Femur (tissue), 1 donor: ENCODE measurements at regions not wholly inside any gene's neighbourhood (a gene's known extent, or its start where the extent isn't known, plus 50 kb on each side); places are given as distances from the start of the nearest gene placed in this dataset.
"Not testable (repeated sequence)": the region's sequence is repeated elsewhere in the genome, so short reads cannot be mapped to it uniquely, and the experiment has no call there.

ENCODE experiments used
- DNase-seq: peaks from one replicate; pipeline ENCODE4 v3.0.0-alpha.2; 2017

DNA sequence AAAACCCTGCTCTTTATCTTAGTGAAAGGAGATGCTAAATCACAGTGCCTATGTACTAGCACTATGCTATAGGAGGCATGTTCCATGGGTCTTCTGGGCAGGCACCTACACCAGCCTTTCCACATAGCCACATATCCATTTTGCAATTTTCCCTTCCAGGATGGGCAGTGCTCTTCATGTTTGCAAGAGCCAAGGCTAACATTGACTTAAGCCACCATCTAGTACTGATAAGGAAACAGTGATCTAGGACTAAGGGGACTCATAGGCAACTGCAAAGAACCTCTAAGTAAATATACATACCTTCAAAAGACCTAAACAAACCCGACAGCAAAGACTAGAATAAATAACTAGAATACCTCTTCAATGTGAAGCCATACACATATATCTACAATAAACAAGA is 919.7 kb upstream of the GYPC start:
- no peak for DNase-seq

DNA sequence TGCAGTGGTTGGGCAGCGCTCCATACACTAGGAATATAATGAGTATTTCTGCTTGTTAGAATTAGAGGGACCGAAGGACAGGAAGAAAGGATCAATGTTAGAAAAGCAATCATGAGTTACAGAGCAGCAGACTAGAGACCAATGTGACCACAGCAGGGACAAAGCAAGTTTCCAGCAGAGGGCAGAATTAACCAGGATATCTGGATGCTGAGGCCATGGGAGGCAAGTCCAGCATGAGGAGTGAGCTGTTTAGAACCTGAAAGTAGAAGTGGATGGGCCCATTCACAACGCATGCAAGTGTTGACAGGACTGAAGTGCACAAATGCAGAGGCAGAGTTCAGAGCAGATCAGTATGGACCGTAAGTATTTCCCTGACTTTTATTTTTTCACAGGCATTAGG is 910.4 kb upstream of the GYPC start:
- peak; percentile 54 for DNase-seq

DNA sequence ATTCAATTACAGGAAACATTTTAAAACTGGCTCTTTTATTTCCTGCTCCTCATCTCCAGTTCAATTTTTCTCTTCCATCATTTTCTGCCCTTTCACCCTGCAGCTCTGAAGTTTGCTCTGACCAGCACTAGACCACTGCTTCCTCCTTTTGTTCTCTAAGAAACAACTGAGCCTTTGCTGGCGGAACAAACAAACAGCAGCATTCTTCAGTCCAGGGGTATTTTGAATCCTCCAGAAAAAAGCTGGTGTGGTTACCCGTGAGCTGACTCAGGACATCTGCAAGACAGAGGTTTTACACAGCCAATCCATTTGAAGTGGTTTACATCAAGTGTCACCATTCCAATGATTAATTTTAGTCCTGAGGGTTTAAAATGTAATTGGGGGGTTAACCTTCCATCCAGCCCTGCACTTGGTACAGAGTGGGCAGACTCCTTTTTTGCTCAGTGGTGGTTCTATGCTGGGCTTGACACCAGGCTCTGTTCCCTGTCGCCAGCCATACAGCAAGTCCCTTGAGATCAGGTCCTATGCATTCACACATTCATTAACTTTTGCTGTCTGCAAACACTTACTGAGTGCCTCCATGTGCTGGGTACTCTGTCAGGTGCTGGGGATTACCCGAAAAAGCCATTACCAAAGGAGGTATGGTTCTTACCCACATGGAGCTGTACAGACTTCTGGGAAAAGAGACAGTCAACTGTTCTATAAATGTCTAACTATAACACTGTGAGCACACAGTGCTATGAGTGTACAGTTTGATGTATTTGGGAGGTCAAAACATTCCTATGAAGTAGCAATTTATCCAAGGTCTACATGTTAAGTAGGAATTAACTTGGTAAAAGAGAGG is 909.4 kb upstream of the GYPC start:
- no peak for DNase-seq

DNA sequence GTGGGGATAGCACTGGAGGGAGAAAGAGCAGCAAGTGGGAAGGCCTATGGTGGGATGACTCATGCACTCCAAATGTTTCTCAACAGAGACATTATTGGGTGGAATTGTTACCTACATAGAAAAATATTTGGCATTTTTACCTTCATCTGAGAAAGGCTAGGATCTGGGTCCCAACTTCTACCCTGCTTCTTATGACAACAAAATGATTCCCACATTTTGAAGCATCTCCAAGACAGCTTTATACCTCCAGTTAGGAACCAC is 908.9 kb upstream of the GYPC start:
- no peak for DNase-seq

DNA sequence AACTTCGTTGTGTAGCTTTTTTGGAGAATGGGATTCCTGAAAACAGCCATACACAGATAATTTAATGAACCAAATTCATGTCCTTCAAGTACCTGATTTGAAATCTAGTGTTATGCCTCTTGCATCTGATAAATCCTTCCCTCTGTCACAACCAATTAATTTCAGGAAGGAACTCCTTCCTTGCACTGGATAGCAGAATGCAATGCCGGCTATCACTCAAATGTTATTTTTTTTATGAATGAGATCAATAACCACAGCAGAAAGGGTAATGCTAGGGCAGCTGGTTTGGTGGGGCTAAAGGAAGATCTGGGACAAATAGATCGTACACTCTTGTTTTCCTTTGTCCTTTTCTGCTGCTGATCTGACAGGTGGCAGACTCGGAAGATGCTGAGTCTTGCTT is 899.5 kb upstream of the GYPC start:
- no peak for DNase-seq

DNA sequence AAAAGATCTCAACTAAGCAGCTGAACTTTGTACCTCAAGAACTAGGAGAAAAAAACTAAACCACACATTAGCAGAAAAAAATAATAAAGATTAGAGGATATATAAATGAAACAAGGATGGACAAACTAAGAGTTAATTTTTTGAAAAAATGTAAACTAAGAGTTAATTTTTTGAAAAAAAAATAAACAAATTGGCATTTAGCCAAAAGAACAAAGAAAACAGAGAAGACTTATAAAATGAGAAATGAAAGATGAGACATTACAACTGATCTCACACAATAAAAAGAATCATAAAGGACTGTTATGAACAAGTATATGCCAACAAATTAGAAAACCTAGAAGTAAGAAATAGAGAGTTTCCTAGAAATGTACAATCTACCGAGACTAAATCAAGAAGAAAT is 859.2 kb upstream of the GYPC start:
- DNase-seq: no peak

DNA sequence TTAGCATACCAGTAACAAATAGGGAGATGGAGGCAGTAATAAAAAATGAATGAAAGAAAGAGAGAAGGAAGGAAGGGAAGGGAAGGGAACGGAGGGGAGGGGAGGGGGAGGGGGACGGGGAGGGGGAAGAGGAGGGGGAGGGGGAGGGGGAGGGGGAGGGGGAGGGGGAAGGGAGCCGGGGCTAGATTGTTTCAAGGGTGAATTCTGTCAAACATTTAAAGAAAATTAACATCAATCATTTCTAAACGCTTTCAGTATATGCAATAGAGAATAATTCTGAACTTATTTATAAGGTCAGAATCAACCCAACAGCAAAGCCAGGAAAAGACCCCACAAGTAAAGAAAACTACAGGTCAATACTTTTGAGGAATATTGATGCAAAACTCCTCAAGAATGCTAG is 858.8 kb upstream of the GYPC start:
- no peak for DNase-seq

DNA sequence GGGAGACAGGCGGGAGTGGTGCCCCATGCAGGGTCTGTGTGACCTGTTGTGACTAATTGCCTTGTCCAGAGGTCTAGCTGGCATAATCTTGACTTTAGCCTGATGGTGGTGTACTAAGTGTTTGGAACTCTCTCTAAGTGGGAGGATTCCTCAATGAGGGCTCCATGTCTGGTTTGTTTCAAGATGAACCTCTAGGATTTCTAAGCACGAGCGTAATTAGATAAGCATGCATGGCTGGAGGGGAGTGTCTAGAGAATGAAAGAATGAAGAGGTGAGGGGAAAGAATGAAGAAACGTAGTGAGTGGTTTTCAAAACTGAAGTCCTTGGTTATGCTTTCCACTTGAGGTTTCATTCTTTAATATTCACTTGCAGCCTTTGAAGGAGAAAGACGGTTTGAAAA is 833.2 kb upstream of the GYPC start:
- no peak for DNase-seq

DNA sequence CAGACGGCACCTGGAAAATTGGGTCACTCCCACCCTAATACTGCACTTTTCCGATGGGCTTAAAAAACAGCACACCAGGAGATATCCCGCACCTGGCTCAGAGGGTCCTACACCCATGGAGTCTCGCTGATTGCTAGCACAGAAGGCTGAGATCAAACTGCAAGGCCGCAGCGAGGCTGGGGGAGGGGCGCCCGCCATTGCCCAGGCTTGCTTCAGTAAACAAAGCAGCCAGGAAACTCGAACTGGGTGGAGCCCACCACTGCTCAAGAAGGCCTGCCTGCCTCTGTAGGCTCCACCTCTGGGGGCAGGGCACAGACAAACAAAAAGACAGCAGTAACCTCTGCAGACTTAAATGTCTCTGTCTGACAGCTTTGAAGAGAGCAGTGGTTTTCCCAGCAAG is 830.2 kb upstream of the GYPC start:
- not testable (repeated sequence) for DNase-seq

DNA sequence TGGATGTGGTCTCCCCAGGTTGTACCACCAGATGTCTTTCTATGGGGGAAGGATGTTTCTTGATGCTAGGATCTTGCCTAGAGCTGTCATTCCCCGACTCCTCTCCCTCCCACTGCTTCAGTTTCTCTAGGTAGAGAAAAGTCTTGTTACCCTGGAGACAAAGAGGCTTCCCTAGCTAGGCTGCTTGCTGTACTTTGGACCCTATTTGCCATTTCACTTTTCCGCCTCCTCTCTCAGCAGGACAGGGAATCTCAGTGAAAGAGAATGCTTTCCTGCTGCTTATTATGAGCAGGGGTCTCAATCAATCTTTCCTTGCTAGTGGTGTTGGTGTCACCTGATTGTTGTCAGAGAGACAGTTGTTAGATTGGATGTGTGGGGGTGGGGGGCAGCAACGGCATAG is 818.8 kb upstream of the GYPC start:
- no peak for DNase-seq

DNA sequence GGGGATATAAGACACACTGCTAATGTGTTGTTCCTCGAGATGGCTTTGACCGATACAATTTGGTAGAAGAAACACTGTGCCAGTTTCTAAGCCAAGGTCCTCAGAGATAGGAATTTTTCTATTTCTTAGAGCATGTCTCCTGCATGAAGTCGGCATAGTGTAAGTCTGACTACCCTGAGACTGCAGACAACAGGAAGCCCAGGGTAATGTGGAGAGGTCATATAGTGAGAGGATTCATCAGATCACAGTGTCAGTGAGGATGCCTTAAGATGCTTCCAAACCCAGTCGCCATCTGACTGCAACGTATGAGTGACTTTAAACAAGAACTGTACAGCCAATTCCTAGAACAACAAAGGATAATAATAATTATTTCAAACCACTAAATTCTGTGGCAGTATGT is 818.3 kb upstream of the GYPC start:
- DNase-seq: no peak

DNA sequence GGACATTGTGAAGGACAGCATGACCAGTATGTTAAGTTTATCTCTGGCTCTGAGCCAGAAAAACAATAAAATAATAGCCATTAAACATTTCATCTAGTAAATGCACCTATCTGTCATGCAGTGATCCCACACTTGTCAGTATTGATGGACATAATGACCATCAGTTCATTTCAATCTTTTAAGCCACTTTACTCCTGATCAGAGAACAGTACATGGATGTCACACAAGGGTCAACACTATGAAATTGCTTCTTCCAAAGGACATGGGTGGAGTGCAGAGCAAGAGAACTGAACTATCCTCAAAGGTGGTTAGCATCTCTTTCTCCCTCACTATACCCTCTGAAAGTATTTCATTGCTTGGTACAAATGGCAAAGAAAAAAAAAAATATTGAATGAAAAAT is 816.0 kb upstream of the GYPC start:
- DNase-seq: no peak

DNA sequence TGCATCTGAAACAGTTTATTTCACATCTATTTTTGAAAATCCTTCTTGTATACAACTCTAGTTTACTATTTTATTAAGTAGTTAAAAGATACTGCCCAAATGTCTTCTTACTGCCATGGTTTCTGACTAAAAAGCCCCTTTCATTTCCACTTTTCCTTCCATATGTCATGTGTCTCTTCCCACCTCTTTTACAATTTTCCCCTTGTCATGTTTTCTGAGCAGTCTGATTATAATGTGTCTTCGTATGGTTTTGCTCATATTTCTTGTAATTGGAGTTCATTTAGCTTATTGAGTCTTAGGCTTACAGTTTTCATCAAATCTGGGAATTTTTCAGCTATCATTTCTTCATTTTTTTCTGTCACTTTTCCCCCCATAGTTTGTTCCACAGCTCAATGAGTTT is 813.9 kb upstream of the GYPC start:
- no peak for DNase-seq

DNA sequence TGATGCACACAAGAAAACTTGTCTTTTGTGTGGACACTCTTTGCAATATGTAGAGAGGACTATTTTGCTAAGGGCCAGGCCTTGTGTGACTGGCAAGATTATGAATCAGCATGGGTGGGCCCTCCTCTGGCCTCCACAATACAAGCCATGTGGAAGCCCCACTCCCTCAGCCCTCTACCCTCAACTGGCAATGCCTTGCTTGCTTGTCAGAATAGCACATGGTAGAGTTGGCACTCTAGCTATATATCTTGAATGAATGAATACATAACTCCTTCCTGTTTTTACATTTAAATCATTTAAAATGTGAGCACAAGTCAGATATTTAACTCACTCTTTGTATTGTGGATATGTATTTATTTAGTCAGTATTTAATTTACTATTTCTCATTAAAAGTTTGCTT is 805.4 kb upstream of the GYPC start:
- no peak for DNase-seq

DNA sequence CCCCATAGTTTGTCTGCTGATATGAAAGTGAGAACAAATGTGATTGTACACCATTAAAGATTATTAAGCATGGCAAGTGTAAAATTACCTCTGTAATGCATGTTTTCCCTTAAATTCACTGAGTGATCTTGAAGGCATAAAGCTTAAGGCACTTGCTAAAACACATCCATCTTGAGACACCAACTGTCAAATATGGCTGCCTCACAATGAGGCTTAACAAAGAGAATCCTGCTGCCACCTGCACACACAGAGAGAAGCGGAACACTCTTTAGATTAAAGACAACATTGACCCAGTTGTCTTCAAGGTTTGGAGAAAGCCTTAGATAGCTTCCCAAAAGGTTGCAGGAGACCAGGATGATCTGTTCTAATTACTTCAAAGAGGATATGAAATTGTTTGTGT is 803.6 kb upstream of the GYPC start:
- no peak for DNase-seq

DNA sequence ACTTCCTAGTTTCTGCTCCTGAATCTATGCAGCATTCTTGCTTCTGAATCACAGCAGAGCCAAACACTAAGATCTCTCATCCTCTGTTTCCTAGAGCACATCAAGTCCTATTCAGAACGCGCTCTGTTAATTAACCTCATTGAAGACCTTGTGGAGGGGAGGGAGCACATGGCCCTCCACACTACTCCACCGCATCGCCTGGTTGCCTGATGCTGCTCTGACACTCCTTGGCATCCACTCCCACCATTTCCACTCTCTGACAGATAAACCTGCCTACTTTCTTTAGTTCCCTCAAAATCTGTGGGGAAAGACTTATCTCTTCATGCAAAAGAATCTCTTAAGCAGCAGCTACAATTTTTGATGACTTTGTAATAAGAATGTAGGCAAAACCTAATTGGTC is 802.3 kb upstream of the GYPC start:
- DNase-seq: no peak

DNA sequence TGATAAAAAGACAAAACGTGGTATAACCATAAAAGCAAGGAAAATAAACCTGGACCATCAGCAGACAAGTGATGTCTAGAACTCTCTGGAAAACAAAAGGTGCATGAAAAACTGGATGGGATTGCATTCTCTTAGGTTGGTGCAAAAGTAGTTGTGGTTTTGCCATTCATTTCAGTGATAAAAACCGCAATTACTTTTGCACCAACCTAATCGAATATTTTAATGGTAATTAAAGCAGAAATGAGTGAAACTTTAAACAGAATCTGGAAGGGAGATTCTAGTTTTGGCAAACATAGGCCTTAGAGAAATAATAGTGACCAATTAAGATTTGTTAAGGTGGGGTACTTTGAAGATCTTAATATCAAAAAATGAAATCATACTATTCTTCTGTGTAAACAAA is 800.8 kb upstream of the GYPC start:
- no peak for DNase-seq

DNA sequence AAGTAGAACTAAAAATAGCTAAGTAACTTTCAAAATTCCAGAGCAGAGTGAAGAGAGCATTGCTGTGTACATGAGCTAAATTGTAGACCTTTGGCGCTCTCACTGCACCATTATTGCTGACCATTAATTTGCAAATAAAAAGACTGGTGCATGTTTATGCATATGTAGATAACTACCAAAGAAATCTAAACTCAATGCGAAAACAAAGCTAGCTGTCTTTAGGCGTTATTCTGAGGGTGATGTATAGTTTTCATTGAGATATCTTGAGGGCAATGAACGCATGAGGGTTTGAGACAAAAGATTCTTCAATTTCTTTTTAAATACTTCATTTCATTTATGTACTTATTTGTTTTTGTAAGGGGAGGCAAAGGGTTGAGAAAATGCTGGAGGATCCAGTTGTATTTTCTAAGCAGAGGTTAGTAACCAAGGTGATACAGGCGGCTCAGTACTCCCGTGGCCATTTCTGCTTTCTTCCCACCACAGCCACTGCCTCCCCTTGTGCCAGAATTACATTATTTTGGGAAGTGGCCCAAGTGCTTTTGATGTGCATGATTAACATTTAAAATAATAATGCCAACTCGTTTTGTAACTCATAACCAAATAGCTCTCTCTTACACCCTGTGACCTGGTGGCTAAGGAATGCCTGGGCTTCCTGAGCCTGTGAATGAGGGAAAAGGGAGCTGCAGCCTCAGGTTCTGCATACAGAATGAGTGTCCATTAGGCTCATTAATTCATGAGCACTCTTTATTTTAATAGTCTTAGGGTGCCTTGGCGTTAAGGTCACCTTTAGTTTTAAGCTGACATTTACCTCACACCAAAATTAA is 797.8 kb upstream of the GYPC start:
- no peak for DNase-seq

DNA sequence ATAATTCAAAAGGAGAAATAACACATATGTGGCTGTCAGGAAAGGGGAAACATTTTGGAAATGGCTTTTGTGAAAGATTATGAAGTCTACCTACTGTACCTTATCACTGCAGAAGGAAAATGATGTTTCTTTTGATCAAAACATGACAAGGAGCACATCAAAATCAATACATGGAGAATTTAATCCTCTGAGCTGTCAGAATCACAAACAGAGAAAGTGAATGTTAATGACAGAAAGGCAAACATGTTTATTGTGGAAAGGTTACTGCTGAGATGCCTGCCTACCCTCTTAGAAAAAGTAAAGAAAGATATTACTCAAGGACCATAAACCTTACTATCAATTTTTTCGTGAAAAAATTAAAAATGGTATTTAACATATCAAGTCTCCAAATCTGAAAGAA is 794.5 kb upstream of the GYPC start:
- no peak for DNase-seq

DNA sequence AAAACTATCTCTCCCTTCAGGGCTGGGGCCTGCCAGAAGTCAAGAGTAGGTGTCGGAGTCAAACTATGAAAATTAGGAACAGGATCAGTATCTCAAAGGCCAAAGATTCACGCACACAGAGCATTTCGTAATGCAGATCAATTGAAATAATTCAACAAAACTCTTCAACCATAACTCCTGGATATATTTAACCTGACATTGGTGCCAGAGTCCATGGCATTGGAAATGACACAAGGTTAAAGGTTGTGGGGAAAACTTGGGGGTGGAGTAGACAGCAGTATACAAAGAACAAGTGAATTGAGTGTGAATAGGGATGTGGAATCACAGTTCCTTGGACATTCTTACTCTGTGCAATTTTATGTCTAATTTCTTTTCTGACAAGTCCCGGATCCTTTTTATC is 788.0 kb upstream of the GYPC start:
- DNase-seq: no peak

DNA sequence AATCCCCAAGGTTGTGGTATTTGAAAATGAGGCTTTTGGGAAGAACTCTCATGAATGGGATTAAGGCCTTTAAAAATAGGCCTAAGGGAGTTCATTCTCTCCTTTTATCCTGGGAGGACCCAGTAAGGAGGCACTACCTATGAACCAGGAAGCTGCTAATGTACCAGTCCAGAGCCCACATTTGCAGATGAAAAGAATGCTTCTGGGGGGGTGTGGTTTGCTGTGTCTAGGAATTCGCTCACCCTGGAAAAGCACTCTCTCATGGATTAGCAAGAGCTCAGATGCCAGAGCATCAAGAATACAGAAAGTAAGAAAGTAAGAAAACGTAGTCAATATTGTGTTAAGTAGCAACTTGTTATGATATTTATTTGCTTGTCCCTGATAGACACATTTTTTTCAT is 785.7 kb upstream of the GYPC start:
- DNase-seq: no peak

DNA sequence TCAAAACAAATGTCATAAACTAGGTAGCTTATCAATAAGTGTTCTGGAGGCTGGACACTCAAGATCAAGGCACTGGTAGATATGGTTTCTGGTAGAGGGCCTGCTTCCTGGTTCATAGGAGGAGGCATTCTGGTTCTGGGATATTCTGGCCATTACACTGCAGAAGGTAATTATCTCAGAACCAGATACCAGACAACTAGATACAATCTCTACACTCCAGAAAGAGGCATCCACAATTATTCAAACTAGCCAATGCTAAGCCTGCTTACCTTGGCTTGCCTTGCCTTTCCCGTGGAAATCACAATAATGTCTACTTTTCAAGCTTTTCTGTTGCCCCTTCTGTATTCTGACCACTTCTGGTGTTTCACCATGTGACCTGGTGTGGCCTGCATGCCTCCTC is 785.2 kb upstream of the GYPC start:
- no peak for DNase-seq

DNA sequence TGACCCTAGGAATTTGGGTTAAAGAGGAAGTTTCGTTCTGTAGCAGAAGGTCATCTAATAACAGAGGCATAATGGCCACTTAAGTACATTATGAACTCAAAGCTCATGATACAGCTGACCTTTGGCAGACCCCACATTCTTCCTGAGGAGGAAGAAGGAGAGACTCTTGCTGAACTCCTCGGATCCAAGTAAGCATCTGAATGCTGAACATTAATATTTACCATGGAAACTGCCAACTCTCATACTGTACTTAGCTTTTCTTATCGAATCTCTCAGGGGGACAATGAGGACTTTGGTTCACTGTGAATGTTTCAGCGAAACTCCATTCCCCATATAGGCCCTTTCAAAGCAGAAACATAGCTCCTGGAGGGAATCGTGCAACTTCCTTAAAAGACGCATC is 781.4 kb upstream of the GYPC start:
- DNase-seq: peak; percentile 31

DNA sequence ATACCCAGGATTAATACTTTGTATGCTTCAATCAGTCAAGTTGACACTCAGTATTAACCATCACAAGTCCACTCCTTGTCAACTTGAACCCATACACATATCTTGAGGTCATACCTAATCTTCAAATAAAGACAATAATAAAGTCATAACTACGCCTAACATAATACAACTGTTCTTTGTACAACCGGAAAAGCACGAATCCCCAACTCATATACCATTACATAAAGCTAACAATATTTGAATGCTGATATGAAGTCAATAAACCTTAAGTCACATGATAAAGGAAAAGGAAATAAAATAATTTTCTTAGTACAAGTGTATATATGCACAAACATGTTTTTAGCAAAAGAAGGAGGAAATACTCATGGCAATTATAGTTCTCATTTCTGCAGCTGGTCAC is 770.6 kb upstream of the GYPC start:
- DNase-seq: no peak

DNA sequence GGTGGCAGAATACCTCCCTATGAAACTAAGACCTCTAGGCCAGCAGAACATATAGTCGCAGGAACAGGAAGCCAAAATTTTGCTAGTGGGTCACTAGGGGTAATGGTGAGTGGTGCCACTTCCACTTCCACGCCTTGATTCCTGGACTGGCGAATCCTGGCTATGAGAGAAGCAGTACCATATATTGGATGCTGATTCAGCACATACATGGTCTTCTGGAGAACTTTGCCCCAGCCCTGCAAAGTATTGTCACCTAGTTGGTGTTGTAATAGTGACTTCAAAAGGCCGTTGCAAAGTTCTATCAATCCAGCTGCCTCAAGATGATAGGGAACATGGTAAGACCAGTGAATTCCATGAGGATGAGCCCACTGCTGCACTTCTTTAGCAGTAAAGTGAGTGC is 769.8 kb upstream of the GYPC start:
- DNase-seq: no peak
